GM23248 (cell line): ENCODE measurements at regions not wholly inside any gene's neighbourhood (a gene's known extent, or its start where the extent isn't known, plus 50 kb on each side); places are given as distances from the start of the nearest gene placed in this dataset.

ENCODE experiments used
- DNase-seq: peaks from one replicate; pipeline ENCODE4 v3.0.0-alpha.2; 2015
- H2AFZ ChIP-seq: fragments of 200-600 bp; sonication (generic); 2 replicates; pipeline ENCODE4 v1.6.1; 2016; ENCODE audit warnings: antibody characterized with exemption
- H3F3A ChIP-seq: fragments of 200-600 bp; sonication (generic); 2 replicates; pipeline ENCODE4 v1.6.1; 2016; ENCODE audit warnings: mild to moderate bottlenecking, antibody characterized with exemption, mixed run types; ENCODE audit not compliant: insufficient read depth
- H3K27ac ChIP-seq: fragments of 200-600 bp; sonication (generic); 2 replicates; pipeline ENCODE4 v1.5.1; 2016; ENCODE audit warnings: mild to moderate bottlenecking
- H3K27me3 ChIP-seq: fragments of 200-600 bp; sonication (generic); replicated peaks from 2 replicates; pipeline ENCODE4 v1.6.1; 2016; ENCODE audit warnings: mild to moderate bottlenecking; ENCODE audit not compliant: insufficient read depth
- H3K36me3 ChIP-seq: fragments of 200-600 bp; sonication (generic); 2 replicates; pipeline ENCODE4 v1.6.1; 2016; ENCODE audit warnings: low read depth, mild to moderate bottlenecking
- H3K4me1 ChIP-seq: fragments of 200-600 bp; sonication (generic); 2 replicates; pipeline ENCODE4 v1.6.1; 2016; ENCODE audit warnings: mild to moderate bottlenecking; ENCODE audit not compliant: insufficient read depth
- H3K4me2 ChIP-seq: fragments of 200-600 bp; sonication (generic); one replicate; pipeline ENCODE4 v1.6.1; 2016; ENCODE audit warnings: mild to moderate bottlenecking; ENCODE audit not compliant: unreplicated experiment
- H3K4me3 ChIP-seq: fragments of 200-600 bp; sonication (generic); 2 replicates; pipeline ENCODE4 v1.5.1; 2016; ENCODE audit warnings: mild to moderate bottlenecking
- H3K79me2 ChIP-seq: fragments of 200-600 bp; sonication (generic); 2 replicates; pipeline ENCODE4 v1.6.1; 2016; ENCODE audit warnings: mild to moderate bottlenecking; ENCODE audit not compliant: insufficient read depth
- H3K9ac ChIP-seq: fragments of 200-600 bp; sonication (generic); 2 replicates; pipeline ENCODE4 v1.6.1; 2016; ENCODE audit warnings: mild to moderate bottlenecking
- H3K9me2 ChIP-seq: fragments of 200-600 bp; sonication (generic); 2 replicates; pipeline ENCODE4 v1.6.1; 2016; ENCODE audit warnings: mixed run types, mild to moderate bottlenecking, moderate library complexity; ENCODE audit not compliant: insufficient read depth
- H3K9me3 ChIP-seq: fragments of 200-600 bp; sonication (generic); one replicate; pipeline ENCODE4 v1.6.1; 2017; ENCODE audit warnings: low read depth
- H4K20me1 ChIP-seq: fragments of 200-600 bp; sonication (generic); 2 replicates; pipeline ENCODE4 v1.6.0; 2016; ENCODE audit not compliant: insufficient read depth
- EZH2 ChIP-seq: fragments of 200-600 bp; sonication (generic); IDR thresholded peaks from 2 replicates; pipeline ENCODE4 v1.6.1; 2018; ENCODE audit warnings: antibody characterized with exemption, mild to moderate bottlenecking; ENCODE audit not compliant: insufficient read depth, poor library complexity, severe bottlenecking
- EZH2phosphoT487 ChIP-seq: fragments of 200-600 bp; sonication (generic); IDR thresholded peaks from 2 replicates; pipeline ENCODE4 v1.6.1; 2018; ENCODE audit warnings: antibody characterized with exemption, moderate library complexity, mild to moderate bottlenecking, low read depth; ENCODE audit not compliant: insufficient read depth
- WGBS, 2 experiments: methylation state at CpG; one replicate each; pipeline ENCODE4 v1.1.6; 2015 to 2017; ENCODE audit warnings: low lambda C conversion rate in 2 of 2, low coverage in 1 of 2; ENCODE audit errors: missing lambda C conversion rate in 2 of 2; 5-methylcytosine and 5-hydroxymethylcytosine counted together
- in situ Hi-C: fragments of 300-500 bp; cut with MboI; formaldehyde crosslinking; loops from 2 replicates; pipeline ENCODE4 v1.15.0; 2020

GRCh38 chr13:102968572-102969228, 97.5 kb downstream of the SLC10A2 start:
- no peaks in the 10 kb centered on the region for H3K9me3 ChIP-seq
- no peak overlapping the region for H3K9ac ChIP-seq
- in situ Hi-C loops = no loop called here
- no peak overlapping the region for H3K4me3 ChIP-seq
- no peak for DNase-seq
- no peak for TF ChIP-seq EZH2phosphoT487
- no peak for TF ChIP-seq EZH2
- H3K27me3 ChIP-seq = no peaks in the 10 kb centered on the region
- no peaks in the 10 kb centered on the region for H3K36me3 ChIP-seq
- no peaks in the 10 kb centered on the region for H3K9me2 ChIP-seq
- no peaks in the 10 kb centered on the region for H3K4me1 ChIP-seq
- H3K27ac ChIP-seq = no peak overlapping the region
- H2AFZ ChIP-seq = no peak overlapping the region
- H3K79me2 ChIP-seq = no peaks in the 10 kb centered on the region
- no peak overlapping the region for H3K4me2 ChIP-seq
- WGBS, 2 experiments = 21 to 31% methylated on average over 11 of the region's 11 CpGs
- no peaks in the 10 kb centered on the region for H4K20me1 ChIP-seq
- H3F3A ChIP-seq = no peaks in the 10 kb centered on the region

GRCh38 chr13:102965802-102966201, 100.4 kb downstream of the SLC10A2 start:
- no peak overlapping the region for H3K4me3 ChIP-seq
- H3K9ac ChIP-seq = no peak overlapping the region
- H3K4me1 ChIP-seq = no peaks in the 10 kb centered on the region
- no peak overlapping the region for H2AFZ ChIP-seq
- H3F3A ChIP-seq = no peaks in the 10 kb centered on the region
- in situ Hi-C loops = no loop called here
- no peaks in the 10 kb centered on the region for H3K9me3 ChIP-seq
- H3K79me2 ChIP-seq = no peaks in the 10 kb centered on the region
- TF ChIP-seq EZH2 (no peak), EZH2phosphoT487 (no peak)
- no peak overlapping the region for H3K4me2 ChIP-seq
- no peak for DNase-seq
- no peaks in the 10 kb centered on the region for H4K20me1 ChIP-seq
- H3K36me3 ChIP-seq = no peaks in the 10 kb centered on the region
- H3K27me3 ChIP-seq = no peaks in the 10 kb centered on the region
- WGBS, 2 experiments = 2 to 4% methylated on average over 2 of the region's 2 CpGs
- no peak overlapping the region for H3K27ac ChIP-seq
- no peaks in the 10 kb centered on the region for H3K9me2 ChIP-seq

DNA sequence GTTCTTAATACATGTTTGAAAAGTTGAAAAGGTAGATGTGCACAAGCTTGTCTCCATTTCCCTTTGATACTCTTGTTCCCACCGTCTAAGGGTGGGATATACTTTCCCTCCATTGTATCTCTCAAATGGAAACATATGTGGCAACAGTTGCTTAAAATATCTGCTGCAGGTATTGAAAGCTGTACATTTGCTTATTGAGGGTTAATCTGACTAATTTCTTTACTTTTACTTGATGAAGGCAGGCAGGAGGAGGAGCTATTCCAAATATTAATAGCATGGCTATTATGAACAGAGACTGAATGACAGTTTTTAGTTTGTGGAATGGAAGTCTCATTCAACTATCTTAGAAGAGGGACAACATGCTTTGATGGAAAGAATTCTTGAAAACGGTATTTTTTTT, 103.8 kb downstream of the SLC10A2 start:
- no peak overlapping the region for H3K4me2 ChIP-seq
- TF ChIP-seq EZH2phosphoT487 = no peak
- TF ChIP-seq EZH2 = no peak
- H3K9ac ChIP-seq = no peak overlapping the region
- H3F3A ChIP-seq = no peaks in the 10 kb centered on the region
- H2AFZ ChIP-seq = no peak overlapping the region
- in situ Hi-C loops = no loop called here
- H3K27me3 ChIP-seq = no peaks in the 10 kb centered on the region
- H3K9me2 ChIP-seq = no peaks in the 10 kb centered on the region
- no peak overlapping the region for H3K27ac ChIP-seq
- H4K20me1 ChIP-seq = no peaks in the 10 kb centered on the region
- no peaks in the 10 kb centered on the region for H3K9me3 ChIP-seq
- 3 to 12% methylated on average over 2 of the region's 2 CpGs for WGBS, 2 experiments
- H3K4me1 ChIP-seq = no peaks in the 10 kb centered on the region
- H3K36me3 ChIP-seq = no peaks in the 10 kb centered on the region
- H3K79me2 ChIP-seq = no peaks in the 10 kb centered on the region
- H3K4me3 ChIP-seq = no peak overlapping the region
- no peak for DNase-seq

DNA sequence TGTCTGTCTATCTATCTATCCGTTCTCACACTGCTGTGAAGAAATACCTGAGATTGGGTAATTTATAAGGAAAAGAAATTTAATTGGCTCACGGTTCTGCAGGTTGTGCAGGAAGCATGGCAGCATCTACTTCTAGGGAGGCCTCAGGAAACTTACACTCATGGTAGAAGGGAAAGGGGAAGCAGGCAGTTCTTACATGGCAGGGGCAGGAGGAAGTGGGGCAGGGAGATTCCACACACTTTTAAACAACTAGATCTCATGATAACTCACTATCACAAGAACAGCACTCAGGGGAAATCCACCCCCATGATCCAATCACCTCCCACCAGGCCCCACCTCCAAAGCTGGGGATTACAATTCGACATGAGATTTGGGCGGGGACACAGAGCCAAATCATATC, 105.3 kb downstream of the SLC10A2 start:
- no peaks in the 10 kb centered on the region for H3F3A ChIP-seq
- H3K36me3 ChIP-seq = no peaks in the 10 kb centered on the region
- TF ChIP-seq EZH2 (no peak), EZH2phosphoT487 (no peak)
- H3K27ac ChIP-seq = no peak overlapping the region
- no peak overlapping the region for H3K4me3 ChIP-seq
- WGBS, 2 experiments = 9 to 11% methylated on average over 4 of the region's 4 CpGs
- H3K4me1 ChIP-seq = no peaks in the 10 kb centered on the region
- no peaks in the 10 kb centered on the region for H3K79me2 ChIP-seq
- in situ Hi-C loops = no loop called here
- no peaks in the 10 kb centered on the region for H3K9me2 ChIP-seq
- no peaks in the 10 kb centered on the region for H4K20me1 ChIP-seq
- H3K4me2 ChIP-seq = no peak overlapping the region
- no peaks in the 10 kb centered on the region for H3K9me3 ChIP-seq
- no peak overlapping the region for H2AFZ ChIP-seq
- no peaks in the 10 kb centered on the region for H3K27me3 ChIP-seq
- H3K9ac ChIP-seq = no peak overlapping the region
- DNase-seq = no peak

- Histone ChIP-seq H2AFZ (no peak overlapping the region), H3K4me2 (no peak overlapping the region), H3F3A (no peaks in the 10 kb centered on the region), H3K9me3 (no peaks in the 10 kb centered on the region), H3K36me3 (no peaks in the 10 kb centered on the region), H3K9me2 (no peaks in the 10 kb centered on the region), H3K27ac (no peak overlapping the region), H3K9ac (no peak overlapping the region), H3K79me2 (no peaks in the 10 kb centered on the region), H3K4me1 (no peaks in the 10 kb centered on the region), H3K27me3 (no peaks in the 10 kb centered on the region), H3K4me3 (no peak overlapping the region), H4K20me1 (no peaks in the 10 kb centered on the region)
- in situ Hi-C loops = no loop called here
- TF ChIP-seq EZH2phosphoT487 (no peak), EZH2 (no peak)
- DNase-seq = no peak
- 20 to 23% methylated on average over 4 of the region's 4 CpGs for WGBS, 2 experiments
These were observed 109.8 kb downstream of the SLC10A2 start for GRCh38 chr13:102956449-102956848.
